BE2C (cell line): ENCODE measurements at regions not wholly inside any gene's neighbourhood (a gene's known extent, or its start where the extent isn't known, plus 50 kb on each side); places are given as distances from the start of the nearest gene placed in this dataset.

Experiments used
- DNase-seq: peaks from one replicate; pipeline ENCODE4 v3.0.0-alpha.2; 2020
- H3K27me3 ChIP-seq: fragments of 250-450 bp; sonication (Bioruptor Pico); 2 replicates; pipeline ENCODE4 v1.5.1; 2020; ENCODE audit warnings: mild to moderate bottlenecking
- H3K36me3 ChIP-seq: fragments of 250-450 bp; sonication (Bioruptor Pico); 2 replicates; pipeline ENCODE4 v1.5.1; 2020; ENCODE audit warnings: mild to moderate bottlenecking
- H3K4me1 ChIP-seq: fragments of 250-450 bp; sonication (Bioruptor Pico); 2 replicates; pipeline ENCODE4 v1.5.1; 2020
- H3K4me3 ChIP-seq: 2 replicates; pipeline ENCODE4 v1.5.1; 2011; ENCODE audit warnings: low read depth, low read length
- H3K9me3 ChIP-seq: fragments of 250-450 bp; sonication (Bioruptor Pico); 2 replicates; pipeline ENCODE4 v1.5.1; 2020
- TF ChIP-seq, protein P1 (sequence below): IDR thresholded peaks from 2 replicates; pipeline ENCODE4 v1.5.1; 2012; ENCODE audit warnings: mild to moderate bottlenecking, low read depth, low read length

DNA sequence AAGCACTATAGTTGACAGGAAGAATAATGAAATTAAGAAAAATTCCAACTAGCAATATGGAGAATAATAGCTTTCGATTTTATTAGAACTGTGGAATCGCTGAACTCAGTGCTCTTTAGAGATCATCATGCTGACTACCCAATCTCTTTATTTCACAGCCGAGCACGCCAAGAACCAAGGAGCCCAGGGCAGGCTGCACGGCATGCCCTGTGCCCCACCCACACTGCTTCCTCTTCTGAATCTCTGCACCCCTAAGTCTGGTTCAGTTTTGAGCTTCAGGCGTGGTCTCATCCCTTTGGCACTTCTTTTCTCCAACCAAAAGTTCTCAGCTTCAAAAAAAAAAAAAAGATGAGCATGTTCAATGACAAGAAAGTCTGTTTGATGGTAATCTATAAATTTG is 92.4 kb upstream of the ZNF800 start:
- Histone ChIP-seq H3K4me1 (no peaks in the 10 kb centered on the region), H3K36me3 (no peaks in the 10 kb centered on the region), H3K27me3 (no peaks in the 10 kb centered on the region; the same call in 1 of the 2 replicates), H3K4me3 (peak overlapping the region; percentile 7; the same call in 1 of the 2 replicates), H3K9me3 (no peaks in the 10 kb centered on the region)
- DNase-seq, result no peak
- TF ChIP-seq, protein P1, sequence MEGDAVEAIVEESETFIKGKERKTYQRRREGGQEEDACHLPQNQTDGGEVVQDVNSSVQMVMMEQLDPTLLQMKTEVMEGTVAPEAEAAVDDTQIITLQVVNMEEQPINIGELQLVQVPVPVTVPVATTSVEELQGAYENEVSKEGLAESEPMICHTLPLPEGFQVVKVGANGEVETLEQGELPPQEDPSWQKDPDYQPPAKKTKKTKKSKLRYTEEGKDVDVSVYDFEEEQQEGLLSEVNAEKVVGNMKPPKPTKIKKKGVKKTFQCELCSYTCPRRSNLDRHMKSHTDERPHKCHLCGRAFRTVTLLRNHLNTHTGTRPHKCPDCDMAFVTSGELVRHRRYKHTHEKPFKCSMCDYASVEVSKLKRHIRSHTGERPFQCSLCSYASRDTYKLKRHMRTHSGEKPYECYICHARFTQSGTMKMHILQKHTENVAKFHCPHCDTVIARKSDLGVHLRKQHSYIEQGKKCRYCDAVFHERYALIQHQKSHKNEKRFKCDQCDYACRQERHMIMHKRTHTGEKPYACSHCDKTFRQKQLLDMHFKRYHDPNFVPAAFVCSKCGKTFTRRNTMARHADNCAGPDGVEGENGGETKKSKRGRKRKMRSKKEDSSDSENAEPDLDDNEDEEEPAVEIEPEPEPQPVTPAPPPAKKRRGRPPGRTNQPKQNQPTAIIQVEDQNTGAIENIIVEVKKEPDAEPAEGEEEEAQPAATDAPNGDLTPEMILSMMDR, result no peak

DNA sequence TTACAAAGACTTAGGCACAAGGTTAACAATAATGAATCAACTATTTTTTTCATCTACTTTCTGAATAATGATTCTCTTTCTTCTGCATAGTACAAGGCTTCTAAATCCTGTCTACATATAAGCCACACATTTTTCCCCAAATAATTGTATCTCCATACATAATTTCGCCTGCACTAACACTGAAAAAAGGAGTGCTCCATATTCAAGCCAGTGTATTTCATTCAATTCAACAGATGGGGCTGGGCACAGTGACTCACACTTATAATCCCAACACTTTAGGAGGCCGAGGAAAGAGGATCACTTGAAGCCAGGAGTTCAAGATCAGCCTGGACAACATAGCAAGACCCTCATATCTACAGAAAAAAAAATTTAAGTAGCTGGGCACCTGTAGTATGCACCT is 86.0 kb upstream of the ZNF800 start:
- DNase-seq, result no peak
- no peaks in the 10 kb centered on the region for H3K36me3 ChIP-seq

DNA sequence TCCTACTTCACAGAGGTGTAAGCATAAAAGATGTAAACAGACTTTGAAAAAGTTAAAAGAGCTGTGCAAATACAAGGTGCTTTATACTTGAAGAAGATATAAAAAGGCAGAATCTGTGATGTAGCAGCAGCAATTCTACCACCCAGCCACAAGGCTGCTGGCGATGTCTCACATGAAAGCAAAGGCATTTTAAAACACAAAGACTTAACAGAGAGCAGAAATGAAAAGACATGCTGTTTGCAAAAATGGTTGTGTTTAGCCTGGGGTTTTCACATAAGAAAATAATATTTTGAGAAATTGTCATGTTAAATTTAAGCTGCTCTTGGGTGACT is 85.5 kb upstream of the ZNF800 start:
- Histone ChIP-seq H3K9me3 (no peaks in the 10 kb centered on the region), H3K4me1 (no peaks in the 10 kb centered on the region), H3K27me3 (peaks cover 6% of the 10 kb centered on the region; the same call in 1 of the 2 replicates), H3K36me3 (no peaks in the 10 kb centered on the region), H3K4me3 (no peak overlapping the region)
- TF ChIP-seq, protein P1, result no peak; the same call in 1 of the 2 replicates
- no peak for DNase-seq

More for the DNA sequence above, 86.0 kb upstream of the ZNF800 start:
- H3K4me3 ChIP-seq, result no peak overlapping the region
- TF ChIP-seq, protein P1, result no peak
- peaks cover 6% of the 10 kb centered on the region; the same call in 1 of the 2 replicates for H3K27me3 ChIP-seq
- no peaks in the 10 kb centered on the region for H3K9me3 ChIP-seq
- no peaks in the 10 kb centered on the region for H3K4me1 ChIP-seq

DNA sequence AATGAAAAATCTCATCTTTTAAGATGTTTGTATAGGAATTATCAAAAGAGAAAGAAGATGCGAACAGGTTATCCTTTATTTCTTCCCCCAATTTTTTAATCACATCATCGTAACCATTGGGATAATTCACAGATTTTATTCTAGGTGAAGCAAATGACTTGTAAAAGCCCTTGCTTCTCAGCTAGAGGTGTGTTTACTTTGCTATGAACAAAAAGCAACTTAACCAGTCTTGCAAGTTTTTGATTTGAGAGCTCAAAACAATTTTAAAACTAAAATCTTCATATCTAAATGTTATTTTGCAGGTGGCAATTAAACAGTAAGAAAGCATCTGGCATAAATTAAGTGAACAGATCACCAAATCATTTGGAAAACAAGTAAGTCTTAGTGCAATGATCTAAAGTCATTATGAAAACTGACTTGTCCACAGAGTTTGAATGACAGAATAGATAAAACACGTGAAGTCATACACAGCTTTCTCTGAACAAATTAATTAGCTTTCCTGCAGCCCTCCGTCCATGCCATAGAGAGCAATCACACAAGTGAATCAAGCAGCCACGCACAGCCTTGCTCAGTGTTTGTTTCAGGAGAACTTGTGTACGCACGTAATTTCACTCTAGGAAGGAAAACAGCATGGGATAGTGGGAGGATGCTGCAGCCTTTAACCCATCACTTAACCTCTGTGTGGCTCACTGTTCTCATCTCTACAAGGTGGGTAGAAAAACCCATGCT is 85.0 kb upstream of the ZNF800 start:
- TF ChIP-seq, protein P1, result no peak
- Histone ChIP-seq H3K27me3 (peaks cover 6% of the 10 kb centered on the region; the same call in 1 of the 2 replicates), H3K36me3 (no peaks in the 10 kb centered on the region), H3K4me1 (no peaks in the 10 kb centered on the region), H3K4me3 (no peak overlapping the region), H3K9me3 (no peaks in the 10 kb centered on the region)
- no peak for DNase-seq

DNA sequence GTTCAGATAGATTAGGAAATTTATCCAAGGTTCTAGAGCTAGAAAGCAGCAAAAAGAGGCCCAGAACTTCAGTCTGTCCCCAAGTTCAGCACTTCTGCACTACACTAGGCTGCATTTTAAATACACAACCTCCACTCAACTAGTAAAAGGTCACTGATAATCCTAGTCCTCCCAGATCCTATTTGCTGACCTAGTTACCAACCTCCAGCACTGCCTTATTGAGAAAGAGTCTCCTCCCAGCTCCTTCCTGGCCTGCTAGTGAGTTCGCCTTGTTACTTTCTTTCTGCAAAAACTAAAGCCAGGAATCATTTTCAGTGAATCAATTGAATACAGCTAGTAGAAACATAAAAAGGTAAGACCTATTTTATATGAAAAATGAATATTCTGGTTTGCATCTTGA is 84.1 kb upstream of the ZNF800 start:
- no peaks in the 10 kb centered on the region for H3K9me3 ChIP-seq

DNA sequence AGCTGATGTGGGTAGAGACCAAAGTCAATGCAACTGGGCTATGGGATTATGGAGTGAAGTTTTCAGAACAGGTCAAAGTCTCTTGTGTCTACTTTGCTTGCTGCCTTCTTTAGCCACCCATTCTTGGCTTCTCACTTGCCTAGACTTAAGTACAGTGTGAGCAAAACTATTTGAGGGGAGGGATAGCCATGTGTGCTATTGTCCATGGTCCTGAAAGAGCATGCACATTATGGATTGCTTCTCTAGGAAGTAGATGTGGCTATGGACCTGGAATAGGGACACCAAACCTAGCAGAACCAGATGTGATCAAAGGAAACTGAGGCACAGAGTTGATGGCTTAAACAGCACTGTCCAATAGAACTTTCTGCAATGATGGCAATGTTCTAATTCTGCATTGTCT is 81.9 kb upstream of the ZNF800 start:
- H3K4me1 ChIP-seq, result no peaks in the 10 kb centered on the region
- H3K36me3 ChIP-seq, result no peaks in the 10 kb centered on the region
- no peak for DNase-seq
- TF ChIP-seq, protein P1, result no peak
- H3K27me3 ChIP-seq, result 0 out of 2 replicates have a peak, but pooled peaks cover 6% of the 10 kb centered on the region
- no peak overlapping the region for H3K4me3 ChIP-seq
- H3K9me3 ChIP-seq, result no peaks in the 10 kb centered on the region

More for the DNA sequence above, 84.1 kb upstream of the ZNF800 start:
- TF ChIP-seq, protein P1, result no peak
- Histone ChIP-seq H3K36me3 (no peaks in the 10 kb centered on the region), H3K4me3 (no peak overlapping the region), H3K4me1 (no peaks in the 10 kb centered on the region), H3K27me3 (peaks cover 6% of the 10 kb centered on the region; the same call in 1 of the 2 replicates)
- DNase-seq, result no peak
